Smooth muscle cell (in vitro differentiated cells): ENCODE measurements at regions not wholly inside any gene's neighbourhood (a gene's known extent, or its start where the extent isn't known, plus 50 kb on each side); places are given as distances from the start of the nearest gene placed in this dataset.
A peak's percentile ranks its signal among the peaks of the same experiment; 100 is the strongest.

Source experiments
- DNase-seq: peaks from one replicate; lab custom pipeline; 2025; ENCODE audit not compliant: unreplicated experiment; lab: John Stamatoyannopoulos, UW
- H2AFZ ChIP-seq: fragments of 200-600 bp; sonication (generic); 2 replicates; pipeline ENCODE4 v1.6.0; 2016; ENCODE audit warnings: antibody characterized with exemption, low read depth, mild to moderate bottlenecking
- H3F3A ChIP-seq: fragments of 200-600 bp; sonication (generic); 2 replicates; pipeline ENCODE4 v1.6.0; 2017; ENCODE audit warnings: antibody characterized with exemption, low read depth
- H3K27ac ChIP-seq: fragments of 200-600 bp; sonication (generic); 2 replicates; pipeline ENCODE4 v1.5.1; 2016; ENCODE audit warnings: low read depth, mild to moderate bottlenecking
- H3K27me3 ChIP-seq: fragments of 200-600 bp; sonication (generic); 2 replicates; pipeline ENCODE4 v1.6.1; 2016; ENCODE audit warnings: low read depth, mild to moderate bottlenecking
- H3K36me3 ChIP-seq: fragments of 200-600 bp; sonication (generic); 2 replicates; pipeline ENCODE4 v1.5.1; 2016; ENCODE audit warnings: low read depth
- H3K4me1 ChIP-seq: fragments of 200-600 bp; sonication (generic); 2 replicates; pipeline ENCODE4 v1.5.1; 2016; ENCODE audit warnings: low read depth
- H3K4me2 ChIP-seq: fragments of 200-600 bp; sonication (generic); 2 replicates; pipeline ENCODE4 v1.6.0; 2016; ENCODE audit warnings: mild to moderate bottlenecking
- H3K4me3 ChIP-seq: fragments of 200-600 bp; sonication (generic); 2 replicates; pipeline ENCODE4 v1.5.1; 2016; ENCODE audit warnings: mild to moderate bottlenecking
- H3K79me2 ChIP-seq: fragments of 200-600 bp; sonication (generic); 2 replicates; pipeline ENCODE4 v1.6.0; 2016; ENCODE audit warnings: low read depth, mild to moderate bottlenecking
- H3K9ac ChIP-seq: fragments of 200-600 bp; sonication (generic); 2 replicates; pipeline ENCODE4 v1.6.0; 2016; ENCODE audit warnings: low read depth
- H3K9me3 ChIP-seq: fragments of 200-600 bp; sonication (generic); replicated peaks from 2 replicates; pipeline ENCODE4 v1.5.1; 2016; ENCODE audit warnings: low read depth
- H4K20me1 ChIP-seq: fragments of 200-600 bp; sonication (generic); 2 replicates; pipeline ENCODE4 v1.6.0; 2016; ENCODE audit warnings: low read depth
- WGBS: methylation state at CpG from one replicate; pipeline ENCODE4 v1.1.7; 2016; ENCODE audit warnings: low lambda C conversion rate; 5-methylcytosine and 5-hydroxymethylcytosine counted together
- TF ChIP-seq, protein P1 (sequence below): fragments of 200-600 bp; sonication (generic); IDR thresholded peaks from 2 replicates; pipeline ENCODE4 v1.5.1; 2017; ENCODE audit warnings: borderline replicate concordance, mild to moderate bottlenecking, antibody characterized with exemption; ENCODE audit not compliant: insufficient read depth, poor library complexity, severe bottlenecking

- 57% methylated on average over 8 of the region's 11 CpGs for WGBS
- Histone ChIP-seq H3K9me3 (no peaks in the 10 kb centered on the region), H3K27ac (peak overlapping the region; percentile 98), H3K4me3 (no peak overlapping the region), H4K20me1 (no peaks in the 10 kb centered on the region), H3K36me3 (no peaks in the 10 kb centered on the region), H3K4me2 (peak overlapping the region; percentile 52), H3K79me2 (no peaks in the 10 kb centered on the region), H2AFZ (no peak overlapping the region), H3F3A (peaks cover 8% of the 10 kb centered on the region), H3K4me1 (peaks cover 10% of the 10 kb centered on the region), H3K9ac (peak overlapping the region; percentile 86), H3K27me3 (no peaks in the 10 kb centered on the region)
- TF ChIP-seq, protein P1, sequence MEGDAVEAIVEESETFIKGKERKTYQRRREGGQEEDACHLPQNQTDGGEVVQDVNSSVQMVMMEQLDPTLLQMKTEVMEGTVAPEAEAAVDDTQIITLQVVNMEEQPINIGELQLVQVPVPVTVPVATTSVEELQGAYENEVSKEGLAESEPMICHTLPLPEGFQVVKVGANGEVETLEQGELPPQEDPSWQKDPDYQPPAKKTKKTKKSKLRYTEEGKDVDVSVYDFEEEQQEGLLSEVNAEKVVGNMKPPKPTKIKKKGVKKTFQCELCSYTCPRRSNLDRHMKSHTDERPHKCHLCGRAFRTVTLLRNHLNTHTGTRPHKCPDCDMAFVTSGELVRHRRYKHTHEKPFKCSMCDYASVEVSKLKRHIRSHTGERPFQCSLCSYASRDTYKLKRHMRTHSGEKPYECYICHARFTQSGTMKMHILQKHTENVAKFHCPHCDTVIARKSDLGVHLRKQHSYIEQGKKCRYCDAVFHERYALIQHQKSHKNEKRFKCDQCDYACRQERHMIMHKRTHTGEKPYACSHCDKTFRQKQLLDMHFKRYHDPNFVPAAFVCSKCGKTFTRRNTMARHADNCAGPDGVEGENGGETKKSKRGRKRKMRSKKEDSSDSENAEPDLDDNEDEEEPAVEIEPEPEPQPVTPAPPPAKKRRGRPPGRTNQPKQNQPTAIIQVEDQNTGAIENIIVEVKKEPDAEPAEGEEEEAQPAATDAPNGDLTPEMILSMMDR: no peak
- no peak for DNase-seq
These were observed 107.4 kb downstream of the TPRA1 start for GRCh38 chr3:127483005-127483641.

DNA sequence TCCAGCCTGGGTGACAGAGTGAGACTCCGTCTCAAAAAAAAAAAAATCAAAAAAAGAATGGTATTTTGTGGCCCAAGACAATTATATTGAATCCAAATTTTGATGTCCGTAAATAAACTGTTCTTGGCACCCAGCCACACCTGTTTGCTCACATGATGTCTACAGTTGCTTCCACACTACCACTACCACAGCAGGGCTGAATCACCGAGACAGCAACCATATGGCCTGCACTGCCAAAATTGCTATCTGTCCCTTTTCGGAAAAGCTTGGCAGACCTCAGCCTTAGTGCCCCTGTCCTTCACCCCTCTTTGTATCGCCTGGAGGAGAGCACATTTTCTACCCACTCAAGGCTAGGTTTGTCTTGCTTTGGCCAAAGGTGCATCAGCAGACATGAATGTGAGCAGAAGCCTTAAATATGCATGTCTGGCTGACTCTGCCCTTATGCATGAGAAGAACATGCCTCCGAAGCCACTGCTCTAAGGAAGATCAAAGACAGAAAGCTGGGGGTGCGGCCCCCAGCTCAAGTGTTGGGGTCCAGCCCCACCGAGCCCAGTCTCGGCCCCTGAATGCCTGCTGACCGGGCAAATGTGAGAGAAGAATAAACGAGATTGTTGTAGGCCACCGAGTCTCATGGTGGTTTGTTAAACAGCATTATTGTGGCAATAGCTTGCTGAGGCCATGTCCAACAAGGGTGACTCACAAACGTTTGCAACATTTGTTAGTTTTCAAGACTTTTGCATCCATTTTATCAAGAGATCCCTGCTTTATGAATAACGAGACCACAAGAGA, 108.1 kb downstream of the TPRA1 start:
- WGBS: 45% methylated on average over 14 of the region's 14 CpGs

GRCh38 chr3:127480196-127480954, 110.2 kb downstream of the TPRA1 start:
- TF ChIP-seq, protein P1: no peak
- no peak overlapping the region for H3K27ac ChIP-seq

More for the DNA sequence above, 108.1 kb downstream of the TPRA1 start:
- H3K9ac ChIP-seq: peak overlapping the region; percentile 86
- no peak overlapping the region for H2AFZ ChIP-seq
- no peak for DNase-seq
- no peaks in the 10 kb centered on the region for H3K79me2 ChIP-seq
- H4K20me1 ChIP-seq: no peaks in the 10 kb centered on the region
- H3K27ac ChIP-seq: peak overlapping the region; percentile 98
- H3F3A ChIP-seq: peaks cover 8% of the 10 kb centered on the region
- H3K4me1 ChIP-seq: peaks cover 10% of the 10 kb centered on the region
- H3K9me3 ChIP-seq: no peaks in the 10 kb centered on the region
- H3K4me2 ChIP-seq: peak overlapping the region; percentile 52
- H3K27me3 ChIP-seq: no peaks in the 10 kb centered on the region
- TF ChIP-seq, protein P1: no peak
- H3K4me3 ChIP-seq: no peak overlapping the region
- no peaks in the 10 kb centered on the region for H3K36me3 ChIP-seq

More at GRCh38 chr3:127480196-127480954, 110.2 kb downstream of the TPRA1 start:
- H3K4me3 ChIP-seq: no peak overlapping the region
- no peaks in the 10 kb centered on the region for H3K36me3 ChIP-seq
- peaks cover 10% of the 10 kb centered on the region for H3K4me1 ChIP-seq
- DNase-seq: no peak
- peaks cover 8% of the 10 kb centered on the region for H3F3A ChIP-seq
- no peak overlapping the region for H3K9ac ChIP-seq
- no peaks in the 10 kb centered on the region for H3K27me3 ChIP-seq
- WGBS: 90% methylated on average over 9 of the region's 9 CpGs
- H3K4me2 ChIP-seq: no peak overlapping the region
- no peaks in the 10 kb centered on the region for H4K20me1 ChIP-seq
- no peaks in the 10 kb centered on the region for H3K79me2 ChIP-seq
- no peaks in the 10 kb centered on the region for H3K9me3 ChIP-seq
- no peak overlapping the region for H2AFZ ChIP-seq
